ENCODE measurements at regions not wholly inside any gene's neighbourhood (a gene's known extent, or its start where the extent isn't known, plus 50 kb on each side); places are given as distances from the start of the nearest gene placed in this dataset.

GRCh38 chr2:239689410-239689809, 288.6 kb upstream of the HDAC4 start:
- WGBS, 2 donors = 79 to 83% methylated on average over 8 of the region's 8 CpGs
- peaks cover 0 to 17% (median 0%) of the 10 kb centered on the region in 4 donors for H3K4me1 ChIP-seq
- H3K27ac ChIP-seq = no peak overlapping the region
- H3K27me3 ChIP-seq = peaks cover 0 to 10% of the 10 kb centered on the region in 2 donors
- H3K4me3 ChIP-seq = no peak overlapping the region
- H3K9me3 ChIP-seq = no peaks in the 10 kb centered on the region
- TF ChIP-seq POLR2A (IDR thresholded peaks at IDR 0.05) (no peak), EP300 (IDR thresholded peaks at IDR 0.05) (no peak), CTCF (IDR thresholded peaks at IDR 0.05) (no peak)
- DNase-seq (ENCODE audit: low spot score in 2 of 2) = no peak
- no peaks in the 10 kb centered on the region for H3K36me3 ChIP-seq

- peaks cover 0 to 11% of the 10 kb centered on the region in 2 donors for H3K27me3 ChIP-seq
- no peak for DNase-seq (ENCODE audit: low spot score in 2 of 2)
- TF ChIP-seq CTCF (IDR thresholded peaks at IDR 0.05) (no peak), EP300 (IDR thresholded peaks at IDR 0.05) (no peak), POLR2A (IDR thresholded peaks at IDR 0.05) (no peak)
- H3K4me3 ChIP-seq = no peak overlapping the region
- H3K36me3 ChIP-seq = no peaks in the 10 kb centered on the region
- H3K27ac ChIP-seq = no peak overlapping the region
- H3K9me3 ChIP-seq = no peaks in the 10 kb centered on the region
- 53 to 76% methylated on average over 9 of the region's 9 CpGs for WGBS, 2 donors
- H3K4me1 ChIP-seq = peaks cover 0 to 17% (median 0%) of the 10 kb centered on the region in 4 donors
Observed at GRCh38 chr2:239688840-239689239, 288.0 kb upstream of the HDAC4 start.

- peaks cover 0 to 11% of the 10 kb centered on the region in 2 donors for H3K27me3 ChIP-seq
- peaks cover 0 to 17% (median 0%) of the 10 kb centered on the region in 4 donors for H3K4me1 ChIP-seq
- no peaks in the 10 kb centered on the region for H3K9me3 ChIP-seq
- H3K4me3 ChIP-seq = no peak overlapping the region
- no peak for DNase-seq (ENCODE audit: low spot score in 2 of 2)
- no peaks in the 10 kb centered on the region for H3K36me3 ChIP-seq
- no peak for TF ChIP-seq EP300 (IDR thresholded peaks at IDR 0.05)
- no peak for TF ChIP-seq POLR2A (IDR thresholded peaks at IDR 0.05)
- no peak for TF ChIP-seq CTCF (IDR thresholded peaks at IDR 0.05)
- WGBS, 2 donors = 43% methylated on average over 13 to 14 of the region's 14 CpGs
- H3K27ac ChIP-seq = no peak overlapping the region
Observed at GRCh38 chr2:239688122-239688681, 287.4 kb upstream of the HDAC4 start.

GRCh38 chr2:239687441-239687840, 286.6 kb upstream of the HDAC4 start:
- Histone ChIP-seq H3K4me1 (peaks cover 0 to 17% (median 0%) of the 10 kb centered on the region in 4 donors), H3K36me3 (no peaks in the 10 kb centered on the region), H3K4me3 (no peak overlapping the region), H3K9me3 (peaks cover 0 to 3% (median 0%) of the 10 kb centered on the region in 4 donors), H3K27me3 (peaks cover 0 to 11% of the 10 kb centered on the region in 2 donors), H3K27ac (no peak overlapping the region)
- TF ChIP-seq CTCF (IDR thresholded peaks at IDR 0.05) (no peak), POLR2A (IDR thresholded peaks at IDR 0.05) (no peak), EP300 (IDR thresholded peaks at IDR 0.05) (no peak)
- 65 to 73% methylated on average over 5 of the region's 5 CpGs for WGBS, 2 donors
- DNase-seq (ENCODE audit: low spot score in 2 of 2) = no peak

GRCh38 chr2:239685965-239686364, 285.1 kb upstream of the HDAC4 start:
- Histone ChIP-seq H3K36me3 (no peaks in the 10 kb centered on the region), H3K4me1 (peaks cover 0 to 10% (median 0%) of the 10 kb centered on the region in 4 donors), H3K27me3 (peaks cover 0 to 11% of the 10 kb centered on the region in 2 donors), H3K4me3 (no peak overlapping the region), H3K9me3 (peaks cover 0 to 9% (median 0%) of the 10 kb centered on the region in 4 donors), H3K27ac (no peak overlapping the region)
- 64 to 70% methylated on average over 3 of the region's 3 CpGs for WGBS, 2 donors
- no peak for DNase-seq (ENCODE audit: low spot score in 2 of 2)
- TF ChIP-seq CTCF (IDR thresholded peaks at IDR 0.05) (no peak), EP300 (IDR thresholded peaks at IDR 0.05) (no peak), POLR2A (IDR thresholded peaks at IDR 0.05) (no peak)

Measured in tibial nerve (tissue), 4 donors.